GM23338 (cell line): ENCODE measurements at regions not wholly inside any gene's neighbourhood (a gene's known extent, or its start where the extent isn't known, plus 50 kb on each side); places are given as distances from the start of the nearest gene placed in this dataset.

Source experiments
- ATAC-seq: fragments of 200-7000 bp; cut with Tn5 transposase; 3 replicates; pipeline ENCODE4 v1.9.1; 2020
- DNase-seq: peaks from one replicate; pipeline ENCODE4 v3.0.0-alpha.2; 2015; ENCODE audit warnings: low spot score
- H2AFZ ChIP-seq: fragments of 200-600 bp; sonication (generic); 2 replicates; pipeline ENCODE4 v1.8.0; 2016; ENCODE audit warnings: antibody characterized with exemption, mild to moderate bottlenecking, moderate library complexity
- H3F3A ChIP-seq: fragments of 200-600 bp; sonication (generic); replicated peaks from 2 replicates; pipeline ENCODE4 v1.8.0; 2017; ENCODE audit warnings: antibody characterized with exemption, mixed run types, low read depth
- H3K27ac ChIP-seq: fragments of 200-600 bp; sonication (generic); 2 replicates; pipeline ENCODE4 v1.6.1; 2016; ENCODE audit warnings: low read depth
- H3K27me3 ChIP-seq: fragments of 200-600 bp; sonication (generic); 2 replicates; pipeline ENCODE4 v1.8.0; 2016; ENCODE audit warnings: mild to moderate bottlenecking, mixed run types, moderate library complexity; ENCODE audit not compliant: insufficient read depth
- H3K36me3 ChIP-seq: fragments of 200-600 bp; sonication (generic); 2 replicates; pipeline ENCODE4 v1.8.0; 2016; ENCODE audit warnings: mild to moderate bottlenecking; ENCODE audit not compliant: insufficient read depth
- H3K4me1 ChIP-seq: fragments of 200-600 bp; sonication (generic); 2 replicates; pipeline ENCODE4 v1.8.0; 2016; ENCODE audit warnings: mild to moderate bottlenecking, moderate library complexity; ENCODE audit not compliant: insufficient read depth
- H3K4me2 ChIP-seq: fragments of 200-600 bp; sonication (generic); 2 replicates; pipeline ENCODE4 v1.7.1; 2017; ENCODE audit warnings: mixed run types
- H3K4me3 ChIP-seq: fragments of 200-600 bp; sonication (generic); 2 replicates; pipeline ENCODE4 v1.6.1; 2016; ENCODE audit warnings: mixed run types
- H3K79me2 ChIP-seq: fragments of 200-600 bp; sonication (generic); replicated peaks from 2 replicates; pipeline ENCODE4 v1.8.0; 2017; ENCODE audit warnings: mild to moderate bottlenecking; ENCODE audit not compliant: insufficient read depth
- H3K9me2 ChIP-seq: fragments of 200-600 bp; sonication (generic); 2 replicates; pipeline ENCODE4 v1.8.0; 2017; ENCODE audit not compliant: insufficient read depth
- H4K20me1 ChIP-seq: fragments of 200-600 bp; sonication (generic); replicated peaks from 2 replicates; pipeline ENCODE4 v1.8.0; 2017; ENCODE audit warnings: mild to moderate bottlenecking; ENCODE audit not compliant: insufficient read depth
- H3K27ac Mint-ChIP-seq: 2 replicates; pipeline ENCODE4 v1.8.0; 2020; ENCODE audit warnings: inconsistent platforms, mild to moderate bottlenecking, moderate library complexity, mixed read lengths
- H3K27me3 Mint-ChIP-seq: 3 replicates; pipeline ENCODE4 v1.8.0; 2022; ENCODE audit warnings: low read depth, mild to moderate bottlenecking, moderate library complexity, mixed read lengths, inconsistent platforms; ENCODE audit not compliant: insufficient read depth, poor library complexity
- H3K36me3 Mint-ChIP-seq: 3 replicates; pipeline ENCODE4 v1.8.0; 2021; ENCODE audit warnings: low read depth, mild to moderate bottlenecking, inconsistent platforms, moderate library complexity, mixed read lengths
- H3K4me1 Mint-ChIP-seq: 3 replicates; pipeline ENCODE4 v1.8.0; 2020; ENCODE audit warnings: mild to moderate bottlenecking, inconsistent platforms, mixed read lengths
- H3K4me3 Mint-ChIP-seq: 3 replicates; pipeline ENCODE4 v1.8.0; 2021; ENCODE audit warnings: moderate library complexity, mild to moderate bottlenecking, inconsistent platforms, mixed read lengths
- H3K9me3 Mint-ChIP-seq: 3 replicates; pipeline ENCODE4 v1.8.0; 2020; ENCODE audit warnings: moderate library complexity, mild to moderate bottlenecking, inconsistent platforms, mixed read lengths
- CREB1 ChIP-seq: fragments of 250-450 bp; sonication (Bioruptor Pico); IDR thresholded peaks from 2 replicates; pipeline ENCODE4 v1.5.0; 2020; ENCODE audit warnings: low read depth, mild to moderate bottlenecking, moderate library complexity
- CTCF ChIP-seq, 2 experiments: fragments of 200-600 bp in 1 of 2; sonication (generic) in 1 of 2; conservative IDR thresholded peaks; 2 replicates each; pipeline versions ENCODE4 v1.5.1 to v1.6.1; 2016 to 2017; ENCODE audit warnings: antibody characterized with exemption in 2 of 2, low read depth in 2 of 2, mild to moderate bottlenecking in 2 of 2, moderate library complexity in 1 of 2
- EZH2 ChIP-seq: fragments of 200-600 bp; sonication (generic); IDR thresholded peaks from one replicate; pipeline ENCODE4 v1.8.0; 2017; ENCODE audit warnings: antibody characterized with exemption, mild to moderate bottlenecking, low read depth; ENCODE audit not compliant: unreplicated experiment
- EZH2phosphoT487 ChIP-seq: fragments of 200-600 bp; sonication (generic); IDR thresholded peaks from one replicate; pipeline ENCODE4 v1.8.1; 2018; ENCODE audit warnings: antibody characterized with exemption; ENCODE audit not compliant: unreplicated experiment
- JUNB ChIP-seq: IDR thresholded peaks from one replicate; pipeline ENCODE4 v1.6.1; 2016; ENCODE audit warnings: antibody characterized with exemption; ENCODE audit not compliant: unreplicated experiment
- NANOG ChIP-seq: IDR thresholded peaks from 2 replicates; pipeline ENCODE4 v1.6.1; 2016; ENCODE audit warnings: antibody characterized with exemption, borderline replicate concordance
- POLR2AphosphoS5 ChIP-seq: IDR thresholded peaks from 2 replicates; pipeline ENCODE4 v1.6.1; 2016; ENCODE audit warnings: antibody characterized with exemption, low read depth
- REST ChIP-seq: IDR thresholded peaks from one replicate; pipeline ENCODE4 v1.6.1; 2018; ENCODE audit warnings: antibody characterized with exemption; ENCODE audit not compliant: unreplicated experiment
- STAT1 ChIP-seq: IDR thresholded peaks from one replicate; pipeline ENCODE4 v1.6.1; 2016; ENCODE audit warnings: antibody characterized with exemption; ENCODE audit not compliant: unreplicated experiment
- ZNF114 ChIP-seq: fragments of 250-450 bp; sonication (Bioruptor Pico); IDR thresholded peaks from 2 replicates; pipeline ENCODE4 v1.5.0; 2020; ENCODE audit warnings: mild to moderate bottlenecking, moderate library complexity
- TF ChIP-seq, protein P1 (sequence below): IDR thresholded peaks from 2 replicates; pipeline ENCODE4 v1.6.1; 2016; ENCODE audit warnings: antibody characterized with exemption

DNA sequence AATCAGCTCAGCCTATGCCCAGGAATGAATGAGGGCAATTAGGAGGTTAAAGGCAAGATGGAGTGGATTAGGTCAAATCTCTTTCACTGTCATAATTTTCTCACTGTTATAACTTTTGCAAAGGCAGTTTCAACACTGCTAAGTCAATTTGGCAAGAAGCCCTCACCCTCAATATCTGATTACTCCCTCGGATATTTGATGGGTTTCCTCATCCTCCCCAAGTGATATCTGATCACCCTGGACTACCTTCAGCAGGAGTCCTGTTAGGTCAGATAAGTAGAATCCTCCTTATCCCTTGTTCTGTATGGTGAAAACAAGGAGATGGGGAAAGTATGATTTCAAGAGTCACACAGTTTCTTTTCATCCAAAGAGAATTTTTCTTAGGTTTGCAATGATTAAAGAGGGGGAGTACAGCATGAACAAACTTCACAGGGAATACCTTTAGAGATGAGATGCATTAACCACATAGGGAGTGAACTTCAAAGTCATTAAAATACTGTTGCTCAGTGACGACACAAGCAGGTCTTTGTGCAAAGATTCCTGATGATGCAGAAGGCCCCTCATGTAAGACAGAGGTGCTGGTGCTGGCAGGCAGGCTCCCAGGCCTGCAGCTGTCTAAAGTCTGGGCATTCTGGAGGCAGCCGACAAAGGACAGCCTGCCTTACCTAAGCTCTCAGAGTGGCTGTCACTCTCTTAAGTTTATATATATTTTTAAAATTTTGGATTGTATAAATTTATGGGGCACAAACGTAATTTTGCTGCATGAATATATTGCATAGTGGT is 75.4 kb upstream of the POM121L12 start (continued):
- TF ChIP-seq REST = no peak
- no peak for TF ChIP-seq JUNB
- TF ChIP-seq STAT1 = no peak
- no peak for TF ChIP-seq CREB1 (CRISPR knock-in tag)
- no peak for TF ChIP-seq EZH2

- 0 out of 2 replicates have a peak, but pooled peaks cover 2% of the 10 kb centered on the region for H3K9me2 ChIP-seq
- no peaks in the 10 kb centered on the region for H3K36me3 ChIP-seq
- H2AFZ ChIP-seq = peak overlapping the region; percentile 34; the same call in 1 of the 2 replicates
- peaks cover 28% of the 10 kb centered on the region for H3K4me1 Mint-ChIP-seq
- ATAC-seq (no peak), DNase-seq (no peak)
- H3K4me2 ChIP-seq = no peak overlapping the region; the same call in 1 of the 2 replicates
- no peak overlapping the region for H3K27ac ChIP-seq
- no peak overlapping the region for H3K4me3 Mint-ChIP-seq
- H3K27me3 ChIP-seq = no peaks in the 10 kb centered on the region
- no peak overlapping the region for H3K4me3 ChIP-seq
- H4K20me1 ChIP-seq = no peaks in the 10 kb centered on the region
- peaks cover 27% of the 10 kb centered on the region for H3K4me1 ChIP-seq
- no peaks in the 10 kb centered on the region for H3K36me3 Mint-ChIP-seq
- H3K27ac Mint-ChIP-seq = no peak overlapping the region; the same call in 1 of the 2 replicates
- peaks cover 3% of the 10 kb centered on the region; the same call in 1 of the 3 replicates for H3K9me3 Mint-ChIP-seq
- TF ChIP-seq, protein P1, sequence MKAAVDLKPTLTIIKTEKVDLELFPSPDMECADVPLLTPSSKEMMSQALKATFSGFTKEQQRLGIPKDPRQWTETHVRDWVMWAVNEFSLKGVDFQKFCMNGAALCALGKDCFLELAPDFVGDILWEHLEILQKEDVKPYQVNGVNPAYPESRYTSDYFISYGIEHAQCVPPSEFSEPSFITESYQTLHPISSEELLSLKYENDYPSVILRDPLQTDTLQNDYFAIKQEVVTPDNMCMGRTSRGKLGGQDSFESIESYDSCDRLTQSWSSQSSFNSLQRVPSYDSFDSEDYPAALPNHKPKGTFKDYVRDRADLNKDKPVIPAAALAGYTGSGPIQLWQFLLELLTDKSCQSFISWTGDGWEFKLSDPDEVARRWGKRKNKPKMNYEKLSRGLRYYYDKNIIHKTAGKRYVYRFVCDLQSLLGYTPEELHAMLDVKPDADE = no peak
- no peaks in the 10 kb centered on the region for H3K27me3 Mint-ChIP-seq
- no peaks in the 10 kb centered on the region for H3K79me2 ChIP-seq
- no peaks in the 10 kb centered on the region for H3F3A ChIP-seq
These were observed 76.1 kb upstream of the POM121L12 start for GRCh38 chr7:52959336-52959735.

GRCh38 chr7:52958621-52959140 is 76.8 kb upstream of the POM121L12 start:
- H3F3A ChIP-seq = no peaks in the 10 kb centered on the region
- H4K20me1 ChIP-seq = no peaks in the 10 kb centered on the region
- H3K4me3 Mint-ChIP-seq = no peak overlapping the region
- DNase-seq (no peak), ATAC-seq (no peak)
- no peaks in the 10 kb centered on the region for H3K36me3 Mint-ChIP-seq
- no peaks in the 10 kb centered on the region for H3K36me3 ChIP-seq
- H3K4me2 ChIP-seq = peak overlapping the region; percentile 37; the same call in 1 of the 2 replicates
- no peaks in the 10 kb centered on the region for H3K9me2 ChIP-seq
- H3K27ac Mint-ChIP-seq = no peak overlapping the region
- H3K4me1 ChIP-seq = peaks cover 27% of the 10 kb centered on the region
- no peaks in the 10 kb centered on the region for H3K79me2 ChIP-seq
- no peak overlapping the region for H3K27ac ChIP-seq
- H3K9me3 Mint-ChIP-seq = peaks cover 3% of the 10 kb centered on the region; the same call in 1 of the 3 replicates
- no peak overlapping the region for H3K4me3 ChIP-seq
- no peaks in the 10 kb centered on the region for H3K27me3 ChIP-seq
- H3K27me3 Mint-ChIP-seq = no peaks in the 10 kb centered on the region
- no peak overlapping the region; the same call in 1 of the 2 replicates for H2AFZ ChIP-seq
- H3K4me1 Mint-ChIP-seq = peaks cover 28% of the 10 kb centered on the region
- TF ChIP-seq EZH2phosphoT487 (no peak), JUNB (no peak), NANOG (no peak), POLR2AphosphoS5 (no peak), REST (no peak), CREB1 (CRISPR knock-in tag) (no peak), ZNF114 (CRISPR knock-in tag) (no peak), CTCF (conservative IDR thresholded peaks at IDR 0.05; ENCODE audit: low read depth in 2 of 2) (no peak)
